ENCODE measurements at regions not wholly inside any gene's neighbourhood (a gene's known extent, or its start where the extent isn't known, plus 50 kb on each side); places are given as distances from the start of the nearest gene placed in this dataset.

GRCh38 chr6:72497186-72497585 lies 124.7 kb upstream of the KCNQ5 start:
- no peak overlapping the region for H3K4me3 ChIP-seq (ENCODE audit: low read depth, low read length)
- TF ChIP-seq CTCF (IDR thresholded peaks at IDR 0.05; ENCODE audit: low read depth, low read length) (no peak), POLR2A (IDR thresholded peaks at IDR 0.05; ENCODE audit: extremely low read depth, insufficient read length) (no peak)
- TF ChIP-seq, protein P1, sequence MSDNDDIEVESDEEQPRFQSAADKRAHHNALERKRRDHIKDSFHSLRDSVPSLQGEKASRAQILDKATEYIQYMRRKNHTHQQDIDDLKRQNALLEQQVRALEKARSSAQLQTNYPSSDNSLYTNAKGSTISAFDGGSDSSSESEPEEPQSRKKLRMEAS (IDR thresholded peaks at IDR 0.05; ENCODE audit: low read depth, low read length): no peak
- DNase-seq (ENCODE audit: low read depth): no peak

GRCh38 chr6:72500669-72501068 lies 121.2 kb upstream of the KCNQ5 start:
- H3K4me3 ChIP-seq (ENCODE audit: low read depth, low read length): no peak overlapping the region
- DNase-seq (ENCODE audit: low read depth): no peak
- TF ChIP-seq POLR2A (IDR thresholded peaks at IDR 0.05; ENCODE audit: extremely low read depth, insufficient read length) (no peak), CTCF (IDR thresholded peaks at IDR 0.05; ENCODE audit: low read depth, low read length) (no peak), MYC (IDR thresholded peaks at IDR 0.05; ENCODE audit: low read depth, low read length) (no peak)
- TF ChIP-seq, protein P1 (IDR thresholded peaks at IDR 0.05; ENCODE audit: low read depth, low read length): no peak

DNA sequence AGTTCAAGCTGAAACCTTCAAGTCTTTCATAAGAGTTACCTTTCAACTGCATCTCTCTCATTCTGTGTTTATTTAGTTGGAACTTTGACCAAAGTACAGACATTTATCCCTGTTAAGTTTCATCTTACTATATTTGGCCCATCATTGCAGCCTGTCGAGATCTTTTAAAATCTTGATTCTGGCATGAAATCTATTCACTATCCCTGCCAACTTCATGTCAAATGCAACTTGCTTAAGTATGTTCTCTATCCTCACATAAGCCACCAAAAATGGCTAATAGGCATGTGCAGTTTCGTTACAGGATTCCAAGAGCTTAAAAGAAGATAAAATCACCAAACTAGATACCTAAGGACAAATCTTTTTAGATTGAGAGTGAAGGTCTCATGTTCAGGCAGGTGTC lies 117.5 kb upstream of the KCNQ5 start:
- no peak overlapping the region for H3K4me3 ChIP-seq (ENCODE audit: low read depth, low read length)
- TF ChIP-seq CTCF (IDR thresholded peaks at IDR 0.05; ENCODE audit: low read depth, low read length) (no peak), MYC (IDR thresholded peaks at IDR 0.05; ENCODE audit: low read depth, low read length) (no peak), POLR2A (IDR thresholded peaks at IDR 0.05; ENCODE audit: extremely low read depth, insufficient read length) (no peak)
- TF ChIP-seq, protein P1 (IDR thresholded peaks at IDR 0.05; ENCODE audit: low read depth, low read length): no peak
- no peak for DNase-seq (ENCODE audit: low read depth)

- no peak for DNase-seq (ENCODE audit: low read depth)
- no peak overlapping the region for H3K4me3 ChIP-seq (ENCODE audit: low read depth, low read length)
- TF ChIP-seq, protein P1 (IDR thresholded peaks at IDR 0.05; ENCODE audit: low read depth, low read length): no peak
- no peak for TF ChIP-seq POLR2A (IDR thresholded peaks at IDR 0.05; ENCODE audit: extremely low read depth, insufficient read length)
- no peak for TF ChIP-seq CTCF (IDR thresholded peaks at IDR 0.05; ENCODE audit: low read depth, low read length)
- TF ChIP-seq MYC (IDR thresholded peaks at IDR 0.05; ENCODE audit: low read depth, low read length): no peak
Observed at GRCh38 chr6:72505446-72505845, 116.4 kb upstream of the KCNQ5 start.

GRCh38 chr6:72519871-72520270 lies 102.0 kb upstream of the KCNQ5 start:
- TF ChIP-seq, protein P1 (IDR thresholded peaks at IDR 0.05; ENCODE audit: low read depth, low read length): no peak
- TF ChIP-seq POLR2A (IDR thresholded peaks at IDR 0.05; ENCODE audit: extremely low read depth, insufficient read length): no peak
- no peak for TF ChIP-seq MYC (IDR thresholded peaks at IDR 0.05; ENCODE audit: low read depth, low read length)
- no peak for TF ChIP-seq CTCF (IDR thresholded peaks at IDR 0.05; ENCODE audit: low read depth, low read length)
- no peak overlapping the region for H3K4me3 ChIP-seq (ENCODE audit: low read depth, low read length)
- DNase-seq (ENCODE audit: low read depth): no peak

- no peak for DNase-seq (ENCODE audit: low read depth)
- TF ChIP-seq MYC (IDR thresholded peaks at IDR 0.05; ENCODE audit: low read depth, low read length): no peak
- TF ChIP-seq, protein P1 (IDR thresholded peaks at IDR 0.05; ENCODE audit: low read depth, low read length): no peak
- TF ChIP-seq POLR2A (IDR thresholded peaks at IDR 0.05; ENCODE audit: extremely low read depth, insufficient read length): no peak
- no peak overlapping the region for H3K4me3 ChIP-seq (ENCODE audit: low read depth, low read length)
Observed at GRCh38 chr6:72521684-72522083, 100.2 kb upstream of the KCNQ5 start.

Measured in NB4 (cell line).